ENCODE measurements at regions not wholly inside any gene's neighbourhood (a gene's known extent, or its start where the extent isn't known, plus 50 kb on each side); places are given as distances from the start of the nearest gene placed in this dataset.
"Not testable (repeated sequence)": the region's sequence is repeated elsewhere in the genome, so short reads cannot be mapped to it uniquely, and the experiment has no call there.

- H3K27ac ChIP-seq: no peak overlapping the region
- no peak overlapping the region for H3K4me3 ChIP-seq
- H3K36me3 ChIP-seq: no peaks in the 10 kb centered on the region
- TF ChIP-seq POLR2AphosphoS5 (IDR thresholded peaks at IDR 0.05) (no peak), POLR2A (IDR thresholded peaks at IDR 0.05) (no peak)
- TF ChIP-seq, protein P1, sequence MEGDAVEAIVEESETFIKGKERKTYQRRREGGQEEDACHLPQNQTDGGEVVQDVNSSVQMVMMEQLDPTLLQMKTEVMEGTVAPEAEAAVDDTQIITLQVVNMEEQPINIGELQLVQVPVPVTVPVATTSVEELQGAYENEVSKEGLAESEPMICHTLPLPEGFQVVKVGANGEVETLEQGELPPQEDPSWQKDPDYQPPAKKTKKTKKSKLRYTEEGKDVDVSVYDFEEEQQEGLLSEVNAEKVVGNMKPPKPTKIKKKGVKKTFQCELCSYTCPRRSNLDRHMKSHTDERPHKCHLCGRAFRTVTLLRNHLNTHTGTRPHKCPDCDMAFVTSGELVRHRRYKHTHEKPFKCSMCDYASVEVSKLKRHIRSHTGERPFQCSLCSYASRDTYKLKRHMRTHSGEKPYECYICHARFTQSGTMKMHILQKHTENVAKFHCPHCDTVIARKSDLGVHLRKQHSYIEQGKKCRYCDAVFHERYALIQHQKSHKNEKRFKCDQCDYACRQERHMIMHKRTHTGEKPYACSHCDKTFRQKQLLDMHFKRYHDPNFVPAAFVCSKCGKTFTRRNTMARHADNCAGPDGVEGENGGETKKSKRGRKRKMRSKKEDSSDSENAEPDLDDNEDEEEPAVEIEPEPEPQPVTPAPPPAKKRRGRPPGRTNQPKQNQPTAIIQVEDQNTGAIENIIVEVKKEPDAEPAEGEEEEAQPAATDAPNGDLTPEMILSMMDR (IDR thresholded peaks at IDR 0.05): no peak
- intact Hi-C loops (cut with DNase I; ENCODE audit: low total_unique reads): no loop called here
- no peaks in the 10 kb centered on the region for H3K27me3 ChIP-seq
- no peaks in the 10 kb centered on the region for H3K9me3 ChIP-seq
- H3K4me1 ChIP-seq: no peaks in the 10 kb centered on the region
- DNase-seq (ENCODE audit: low spot score in 2 of 2): no peak
Observed at GRCh38 chr2:192544371-192544955, 349.7 kb upstream of the TMEFF2 start.

DNA sequence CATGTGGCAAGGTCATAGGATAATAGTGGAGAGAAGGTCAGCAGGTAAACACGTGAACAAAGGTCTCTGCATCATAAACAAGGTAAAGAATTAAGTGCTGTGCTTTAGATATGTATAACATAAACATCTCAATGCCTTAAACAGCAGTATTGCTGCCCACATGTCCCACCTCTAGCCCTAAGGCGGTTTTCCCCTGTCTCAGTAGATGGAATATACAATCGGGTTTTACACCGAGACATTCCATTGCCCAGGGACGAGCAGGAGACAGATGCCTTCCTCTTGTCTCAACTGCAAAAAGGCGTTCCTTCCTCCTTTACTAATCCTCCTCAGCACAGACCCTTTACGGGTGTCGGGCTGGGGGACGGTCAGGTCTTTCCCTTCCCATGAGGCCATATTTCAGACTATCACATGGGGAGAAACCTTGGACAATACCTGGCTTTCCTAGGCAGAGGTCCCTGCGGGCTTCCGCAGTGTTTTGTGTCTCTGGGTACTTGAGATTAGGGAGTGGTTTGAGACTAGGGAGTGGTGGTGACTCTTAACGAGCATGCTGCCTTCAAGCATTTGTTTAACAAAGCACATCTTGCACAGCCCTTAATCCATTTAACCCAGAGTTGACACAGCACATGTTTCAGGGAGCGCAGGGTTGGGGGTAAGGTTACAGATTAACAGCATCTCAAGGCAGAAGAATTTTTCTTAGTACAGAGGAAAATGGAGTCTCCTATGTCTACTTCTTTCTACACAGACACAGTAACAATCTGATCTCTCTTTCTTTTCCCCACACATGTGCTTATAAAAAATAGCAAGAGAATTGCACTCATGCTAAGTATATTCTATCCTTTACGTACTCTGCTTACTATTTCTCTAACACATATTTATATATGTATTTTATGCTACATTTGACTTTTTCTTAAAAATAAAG, 347.7 kb upstream of the TMEFF2 start:
- H3K27ac ChIP-seq; H3K36me3 ChIP-seq; H3K9me3 ChIP-seq; H3K4me1 ChIP-seq; H3K27me3 ChIP-seq; intact Hi-C loops (cut with DNase I; ENCODE audit: low total_unique reads); DNase-seq (ENCODE audit: low spot score in 2 of 2); H3K4me3 ChIP-seq: not testable (repeated sequence)

DNA sequence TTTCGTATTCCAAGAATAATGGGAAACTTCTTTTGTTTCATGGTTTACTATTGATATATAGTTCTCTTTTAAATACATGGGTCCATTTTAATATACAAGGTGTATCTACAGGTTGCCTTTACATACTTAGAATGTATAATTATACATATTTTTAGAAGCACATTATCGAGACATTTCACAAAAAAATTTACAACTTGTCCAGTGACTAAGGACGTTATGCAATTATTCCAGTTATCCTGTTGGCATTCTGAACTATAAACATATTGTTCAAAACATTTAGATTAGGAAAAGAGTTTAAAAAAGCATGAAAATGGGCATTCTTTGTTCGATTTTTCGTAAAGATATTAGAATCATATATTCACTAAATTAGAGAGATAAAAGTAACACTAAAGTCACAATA, 344.6 kb upstream of the TMEFF2 start:
- TF ChIP-seq, protein P1 (IDR thresholded peaks at IDR 0.05): no peak
- TF ChIP-seq POLR2AphosphoS5 (IDR thresholded peaks at IDR 0.05): no peak
- no peak for TF ChIP-seq POLR2A (IDR thresholded peaks at IDR 0.05)
- Histone ChIP-seq H3K27ac (no peak overlapping the region), H3K36me3 (no peaks in the 10 kb centered on the region), H3K9me3 (no peaks in the 10 kb centered on the region), H3K4me1 (no peaks in the 10 kb centered on the region), H3K27me3 (no peaks in the 10 kb centered on the region), H3K4me3 (no peak overlapping the region)
- intact Hi-C loops (cut with DNase I; ENCODE audit: low total_unique reads): no loop called here
- DNase-seq (ENCODE audit: low spot score in 2 of 2): no peak

DNA sequence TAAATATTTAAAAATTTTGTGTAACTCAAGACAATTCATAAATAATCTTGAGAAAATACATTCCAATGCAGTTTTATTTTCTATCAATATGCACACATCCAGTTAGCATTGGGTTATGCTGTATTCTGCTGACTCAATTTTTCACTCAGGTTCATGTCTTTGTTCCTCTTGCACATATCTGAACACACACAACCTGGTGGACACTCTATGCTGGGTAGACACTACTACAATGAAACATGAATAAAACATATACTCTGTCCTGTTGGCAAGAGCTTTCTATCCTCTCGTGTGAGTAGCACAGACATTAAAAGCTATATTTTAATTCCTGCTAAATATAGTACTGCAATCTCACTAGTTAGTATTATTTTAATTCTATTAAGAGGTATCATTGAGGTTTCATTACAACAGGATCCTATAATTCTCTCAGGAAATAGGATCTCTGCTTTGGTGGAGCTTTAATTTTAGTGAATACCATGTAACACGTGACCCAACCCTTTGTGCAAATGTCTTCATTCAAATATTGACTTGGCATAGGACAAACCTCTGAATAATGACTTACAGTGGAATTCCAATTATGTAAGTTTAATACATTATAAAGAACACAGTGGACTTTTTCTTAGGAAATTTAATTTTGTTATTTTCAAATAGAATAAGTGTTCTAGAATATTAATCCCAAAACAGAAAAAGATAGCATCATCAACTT, 342.3 kb upstream of the TMEFF2 start:
- H3K27me3 ChIP-seq: no peaks in the 10 kb centered on the region
- H3K9me3 ChIP-seq: no peaks in the 10 kb centered on the region
- DNase-seq (ENCODE audit: low spot score in 2 of 2): no peak
- H3K36me3 ChIP-seq: no peaks in the 10 kb centered on the region
- TF ChIP-seq, protein P1 (IDR thresholded peaks at IDR 0.05): no peak
- TF ChIP-seq POLR2A (IDR thresholded peaks at IDR 0.05) (no peak), POLR2AphosphoS5 (IDR thresholded peaks at IDR 0.05) (no peak)
- no peak overlapping the region for H3K4me3 ChIP-seq
- intact Hi-C loops (cut with DNase I; ENCODE audit: low total_unique reads): no loop called here
- no peak overlapping the region for H3K27ac ChIP-seq
- H3K4me1 ChIP-seq: no peaks in the 10 kb centered on the region

DNA sequence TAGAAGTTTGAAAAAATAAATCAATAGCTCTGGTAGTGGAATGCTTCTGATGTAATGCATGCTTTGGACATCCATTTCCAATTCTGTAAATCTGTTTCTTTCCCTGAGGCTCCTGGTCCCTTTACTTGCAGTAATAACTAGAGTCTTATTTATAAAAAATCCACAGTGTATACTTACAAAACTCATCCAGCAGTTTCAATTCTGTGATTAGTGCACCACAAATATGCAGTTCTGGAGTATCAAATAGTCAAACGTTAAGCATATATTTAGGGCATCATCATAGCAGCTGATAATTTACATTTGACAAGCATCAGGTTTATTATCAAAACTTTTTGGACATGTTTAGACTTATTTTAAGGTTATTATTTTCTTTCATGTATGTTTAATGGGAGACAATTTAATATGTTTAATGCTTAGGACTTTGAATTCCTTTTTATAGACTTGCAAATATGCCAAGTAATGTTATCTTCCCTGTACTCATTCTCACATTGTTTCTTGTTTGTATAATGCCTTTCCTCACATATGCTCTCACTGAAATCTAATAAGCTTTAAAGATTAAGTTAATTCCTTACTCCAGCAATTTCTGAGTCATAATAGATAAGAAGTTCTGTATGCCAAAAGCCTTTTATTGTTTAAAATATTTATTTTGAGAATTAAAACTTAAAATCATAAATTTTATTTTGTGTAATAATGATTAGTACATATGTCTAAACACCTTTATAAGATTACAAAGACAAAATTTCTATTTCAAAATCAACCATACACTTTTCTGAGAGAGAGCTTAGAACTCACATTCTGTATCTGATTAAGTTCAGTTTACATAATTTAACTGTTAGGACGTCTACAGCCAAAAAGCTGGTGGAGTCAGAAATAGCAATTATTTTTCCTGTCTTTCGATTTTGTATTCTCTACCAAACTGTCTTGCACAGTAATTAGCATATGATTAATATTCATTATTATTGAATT, 341.5 kb upstream of the TMEFF2 start:
- no peaks in the 10 kb centered on the region for H3K4me1 ChIP-seq
- no peak for DNase-seq (ENCODE audit: low spot score in 2 of 2)
- H3K4me3 ChIP-seq: no peak overlapping the region
- no peaks in the 10 kb centered on the region for H3K36me3 ChIP-seq
- no peak overlapping the region for H3K27ac ChIP-seq
- intact Hi-C loops (cut with DNase I; ENCODE audit: low total_unique reads): no loop called here
- H3K9me3 ChIP-seq: no peaks in the 10 kb centered on the region
- TF ChIP-seq POLR2AphosphoS5 (IDR thresholded peaks at IDR 0.05) (no peak), POLR2A (IDR thresholded peaks at IDR 0.05) (no peak)
- TF ChIP-seq, protein P1 (IDR thresholded peaks at IDR 0.05): no peak
- no peaks in the 10 kb centered on the region for H3K27me3 ChIP-seq

Measured in breast epithelium (tissue), 4 donors.